Fibroblast of villous mesenchyme (primary cell): ENCODE measurements at regions not wholly inside any gene's neighbourhood (a gene's known extent, or its start where the extent isn't known, plus 50 kb on each side); places are given as distances from the start of the nearest gene placed in this dataset.

ENCODE experiments used
- DNase-seq: peaks from one replicate; pipeline ENCODE4 v3.0.0-alpha.2; 2010; ENCODE audit warnings: low read depth
- H3K4me3 ChIP-seq: 2 replicates; pipeline ENCODE4 v1.5.1; 2011; ENCODE audit warnings: low read depth, mild to moderate bottlenecking, low read length
- TF ChIP-seq, protein P1 (sequence below): IDR thresholded peaks from 2 replicates; pipeline ENCODE4 v1.5.1; 2012; ENCODE audit warnings: low read depth, mild to moderate bottlenecking, low read length; ENCODE audit not compliant: insufficient read depth

DNA sequence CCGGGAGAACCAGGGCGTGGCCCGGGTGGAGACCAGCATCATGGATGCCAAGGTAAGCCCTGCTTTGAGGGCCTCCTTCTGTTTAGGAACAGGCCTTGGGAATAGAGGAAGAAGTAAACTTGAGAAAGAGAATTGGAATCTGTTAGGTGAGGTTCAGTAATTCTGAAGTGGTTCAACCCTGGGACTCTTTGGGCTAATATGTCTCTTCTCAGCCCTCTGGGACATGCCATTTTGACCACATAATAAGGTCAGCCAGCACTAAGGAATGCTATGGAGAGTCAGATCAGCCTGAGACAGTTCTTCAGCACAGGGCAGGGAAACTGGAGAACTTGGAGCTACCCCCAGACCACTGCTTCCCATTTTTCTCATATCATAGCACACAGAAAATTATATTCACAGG is 63.3 kb upstream of the PRPS1 start:
- no peak overlapping the region for H3K4me3 ChIP-seq
- TF ChIP-seq, protein P1, sequence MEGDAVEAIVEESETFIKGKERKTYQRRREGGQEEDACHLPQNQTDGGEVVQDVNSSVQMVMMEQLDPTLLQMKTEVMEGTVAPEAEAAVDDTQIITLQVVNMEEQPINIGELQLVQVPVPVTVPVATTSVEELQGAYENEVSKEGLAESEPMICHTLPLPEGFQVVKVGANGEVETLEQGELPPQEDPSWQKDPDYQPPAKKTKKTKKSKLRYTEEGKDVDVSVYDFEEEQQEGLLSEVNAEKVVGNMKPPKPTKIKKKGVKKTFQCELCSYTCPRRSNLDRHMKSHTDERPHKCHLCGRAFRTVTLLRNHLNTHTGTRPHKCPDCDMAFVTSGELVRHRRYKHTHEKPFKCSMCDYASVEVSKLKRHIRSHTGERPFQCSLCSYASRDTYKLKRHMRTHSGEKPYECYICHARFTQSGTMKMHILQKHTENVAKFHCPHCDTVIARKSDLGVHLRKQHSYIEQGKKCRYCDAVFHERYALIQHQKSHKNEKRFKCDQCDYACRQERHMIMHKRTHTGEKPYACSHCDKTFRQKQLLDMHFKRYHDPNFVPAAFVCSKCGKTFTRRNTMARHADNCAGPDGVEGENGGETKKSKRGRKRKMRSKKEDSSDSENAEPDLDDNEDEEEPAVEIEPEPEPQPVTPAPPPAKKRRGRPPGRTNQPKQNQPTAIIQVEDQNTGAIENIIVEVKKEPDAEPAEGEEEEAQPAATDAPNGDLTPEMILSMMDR, result no peak
- DNase-seq, result no peak

DNA sequence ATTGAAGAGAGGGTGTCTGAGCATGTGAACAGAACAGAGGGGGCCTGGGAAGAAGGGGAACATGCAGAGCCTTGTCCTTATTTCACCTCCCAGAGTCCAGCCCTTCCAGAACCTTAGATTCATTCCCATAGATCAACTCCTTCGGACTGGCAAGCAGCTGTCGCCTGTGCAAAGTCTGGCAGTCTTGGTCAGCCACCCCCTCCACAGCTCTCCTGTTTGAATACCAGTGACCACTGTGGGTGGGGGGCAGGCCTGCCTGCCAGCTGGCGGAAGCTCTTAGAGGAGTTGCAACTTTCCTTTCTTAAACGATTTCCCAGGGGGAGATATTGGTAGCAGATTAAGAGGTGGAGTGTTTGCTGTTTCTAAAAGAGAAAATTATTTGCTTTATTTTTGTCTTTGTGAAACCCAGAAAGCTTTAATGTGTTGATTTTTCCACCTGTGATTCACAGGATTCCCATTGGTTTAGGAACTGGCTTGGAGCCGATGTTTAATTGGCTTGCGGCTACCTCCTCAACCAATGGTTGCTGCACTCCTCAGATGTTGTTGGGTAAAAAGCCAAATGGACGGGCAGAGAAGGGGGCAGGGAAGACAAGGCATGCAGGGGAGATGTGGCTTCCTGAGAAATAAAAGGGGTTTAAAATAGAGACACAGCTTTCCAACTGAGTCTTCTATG is 62.2 kb upstream of the PRPS1 start:
- DNase-seq, result peak; percentile 59
- no peak overlapping the region for H3K4me3 ChIP-seq
- TF ChIP-seq, protein P1, result no peak

DNA sequence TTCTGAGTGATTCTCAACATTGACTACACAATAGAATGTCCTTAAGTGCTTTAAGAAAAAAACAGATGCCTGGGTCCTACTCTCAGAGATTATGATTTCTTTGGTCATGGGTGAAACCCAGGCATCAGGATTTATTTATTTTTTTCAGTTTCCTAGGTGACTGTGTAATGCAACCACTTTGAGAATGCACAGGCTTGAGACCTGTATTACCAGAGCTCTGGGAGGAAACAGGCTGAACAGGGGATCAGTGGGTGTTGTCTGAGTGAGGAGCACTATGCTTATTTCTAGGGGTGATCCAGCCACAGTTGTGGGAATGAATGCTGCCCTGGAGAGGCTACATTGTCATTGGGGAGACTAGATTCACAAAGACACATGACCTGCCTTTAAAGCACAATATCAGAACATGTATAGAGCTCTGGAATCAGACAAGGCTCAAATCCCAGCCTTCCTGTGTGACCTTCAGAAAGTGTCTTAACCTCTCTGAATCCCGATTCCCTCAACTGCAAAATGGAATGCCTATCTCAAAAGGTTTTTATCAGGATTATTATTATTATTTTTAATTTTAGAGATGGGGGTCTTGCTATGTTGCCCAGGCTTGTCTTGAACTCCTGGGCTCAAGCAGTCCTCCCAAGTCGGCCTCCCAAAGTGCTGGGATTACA is 61.6 kb upstream of the PRPS1 start:
- TF ChIP-seq, protein P1, result no peak
- DNase-seq, result peak; percentile 42
- no peak overlapping the region for H3K4me3 ChIP-seq

DNA sequence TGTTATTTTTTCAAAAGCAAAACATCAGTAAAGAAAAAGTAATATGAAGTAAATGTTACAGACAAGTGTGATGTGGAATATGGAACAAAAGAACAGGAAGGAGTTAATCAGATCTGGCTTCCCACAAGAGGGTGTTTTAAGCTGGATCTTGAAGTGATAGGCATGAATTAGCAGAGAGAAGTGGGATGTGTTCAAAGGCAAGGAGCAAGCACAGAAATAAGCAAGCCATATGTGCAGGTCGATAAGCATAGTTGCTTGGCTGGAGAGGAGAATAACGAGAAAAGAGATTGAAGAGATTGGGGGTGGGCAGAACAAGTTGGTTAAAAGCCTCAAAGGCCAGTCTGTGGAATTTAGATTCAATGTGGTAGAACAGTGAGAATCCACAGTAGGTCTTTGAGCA is 60.9 kb upstream of the PRPS1 start:
- no peak overlapping the region for H3K4me3 ChIP-seq
- TF ChIP-seq, protein P1, result no peak
- DNase-seq, result no peak

DNA sequence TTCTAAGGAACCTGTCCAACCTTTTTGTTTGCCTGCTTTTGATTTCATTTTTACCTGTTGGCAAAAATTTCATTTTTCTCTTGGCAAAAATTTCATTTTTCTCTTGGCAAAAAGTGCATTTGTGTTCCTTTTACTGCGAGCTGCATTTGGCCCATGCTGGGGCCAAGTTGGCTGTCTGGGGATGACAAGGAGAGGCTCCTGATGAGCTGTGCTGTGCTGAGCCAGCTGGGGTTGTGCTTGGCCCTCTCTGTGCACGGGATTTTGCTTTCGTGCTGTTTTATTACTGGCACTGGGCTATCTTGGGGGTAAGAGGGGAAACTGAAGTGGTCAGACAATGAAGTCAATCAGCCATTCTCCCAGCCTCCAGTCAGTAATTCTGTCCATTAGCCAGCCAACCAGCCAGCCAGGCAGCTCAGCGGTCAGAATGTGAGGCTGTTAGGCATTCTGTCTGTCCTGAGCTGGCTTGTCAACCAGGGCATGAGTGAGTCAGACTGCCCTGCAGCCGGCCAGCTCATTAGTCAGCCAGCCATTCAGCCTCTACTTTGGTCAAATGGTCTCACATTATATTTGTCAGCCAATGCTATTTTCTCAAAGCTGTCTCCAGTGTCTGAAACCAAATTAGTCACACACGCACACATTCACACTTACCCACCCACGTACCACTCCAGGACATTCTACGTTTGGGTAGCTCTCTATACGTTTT is 56.9 kb upstream of the PRPS1 start:
- TF ChIP-seq, protein P1, result no peak
- no peak overlapping the region for H3K4me3 ChIP-seq
- DNase-seq, result peak; percentile 74

DNA sequence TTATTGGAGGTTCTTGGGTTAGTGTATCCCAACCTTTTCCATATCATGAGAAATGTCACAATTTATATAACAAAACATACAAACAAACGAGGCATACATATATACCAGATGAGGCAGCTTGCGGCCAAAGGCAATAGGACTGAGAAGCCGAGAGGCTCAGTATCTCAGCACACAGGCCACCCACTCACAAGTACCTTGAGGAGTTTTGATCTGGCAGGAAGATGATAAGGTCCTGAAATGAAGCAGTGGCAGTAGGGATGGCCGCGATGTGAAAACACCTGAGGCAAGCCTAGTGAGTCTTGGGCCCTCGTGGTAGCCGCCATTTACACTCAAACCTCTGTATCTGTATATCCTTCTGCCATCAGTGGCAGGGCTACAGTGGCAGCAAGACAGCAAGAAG is 55.3 kb upstream of the PRPS1 start:
- no peak overlapping the region for H3K4me3 ChIP-seq
- TF ChIP-seq, protein P1, result no peak
- no peak for DNase-seq
